Right atrium auricular region (tissue), 2 donors: ENCODE measurements at regions not wholly inside any gene's neighbourhood (a gene's known extent, or its start where the extent isn't known, plus 50 kb on each side); places are given as distances from the start of the nearest gene placed in this dataset.

Experiments used
- DNase-seq: peaks from one replicate; pipeline ENCODE4 v3.0.0-alpha.2; 2019; ENCODE audit warnings: low spot score
- H3K27ac ChIP-seq, 2 donors: fragments of 200-600 bp; sonication (generic); 1 replicate in 1 of 2; 2 replicates in 1 of 2; pipeline ENCODE4 v1.5.1; 2016 to 2019
- H3K27me3 ChIP-seq, 2 donors: fragments of 200-600 bp; sonication (generic); one replicate each; pipeline versions ENCODE4 v1.5.1 to v1.6.0; 2017 to 2019
- H3K36me3 ChIP-seq: fragments of 200-600 bp; sonication (generic); one replicate; pipeline ENCODE4 v1.5.1; 2016
- H3K4me1 ChIP-seq, 2 donors: fragments of 200-600 bp; sonication (generic); one replicate each; pipeline versions ENCODE4 v1.5.1 to v1.6.0; 2017 to 2019
- H3K4me3 ChIP-seq, 2 donors: fragments of 200-600 bp; sonication (generic); 1 replicate in 1 of 2; 2 replicates in 1 of 2; pipeline ENCODE4 v1.5.1; 2017 to 2019; ENCODE audit warnings: mild to moderate bottlenecking in 1 of 2, moderate library complexity in 1 of 2
- H3K9me3 ChIP-seq, 2 donors: fragments of 200-600 bp; sonication (generic); one replicate each; pipeline ENCODE4 v1.5.1; 2019
- CTCF ChIP-seq, 2 donors: fragments of 200-600 bp; sonication (generic); IDR thresholded peaks; one replicate each; pipeline ENCODE4 v1.5.1; 2019; ENCODE audit warnings: antibody characterized with exemption in 2 of 2

DNA sequence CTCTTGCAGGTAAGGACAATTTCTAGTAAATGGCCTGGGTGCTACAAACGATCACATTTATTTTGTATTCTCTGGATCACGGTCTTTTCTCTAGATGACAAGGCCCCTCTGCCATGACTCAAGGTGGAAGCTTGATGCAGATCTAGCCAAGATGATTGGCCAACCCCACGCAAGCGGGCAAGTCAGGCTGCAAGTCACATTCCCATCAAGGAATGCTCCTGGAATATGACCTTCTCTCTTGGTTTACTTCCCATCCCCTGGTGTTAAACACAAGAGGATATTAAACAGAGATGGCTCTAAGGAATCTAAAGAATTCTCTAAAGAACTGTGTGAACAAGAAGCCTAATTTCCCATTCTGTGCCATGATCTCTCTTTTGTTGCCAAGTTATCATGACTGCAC, 97.3 kb upstream of the SERPINE2 start:
- Histone ChIP-seq H3K27me3 (no peaks in the 10 kb centered on the region), H3K9me3 (no peaks in the 10 kb centered on the region), H3K4me3 (no peak overlapping the region), H3K4me1 (no peaks in the 10 kb centered on the region), H3K36me3 (no peaks in the 10 kb centered on the region), H3K27ac (no peak overlapping the region)
- TF ChIP-seq CTCF (IDR thresholded peaks at IDR 0.05) = no peak
- no peak for DNase-seq

- no peak for TF ChIP-seq CTCF (IDR thresholded peaks at IDR 0.05)
- no peaks in the 10 kb centered on the region for H3K4me1 ChIP-seq
- no peaks in the 10 kb centered on the region for H3K27me3 ChIP-seq
- DNase-seq = no peak
- H3K9me3 ChIP-seq = no peaks in the 10 kb centered on the region
- no peak overlapping the region for H3K4me3 ChIP-seq
- no peak overlapping the region for H3K27ac ChIP-seq
- H3K36me3 ChIP-seq = no peaks in the 10 kb centered on the region
Observed at GRCh38 chr2:224135881-224136280, 96.8 kb upstream of the SERPINE2 start.

- Histone ChIP-seq H3K27me3 (no peaks in the 10 kb centered on the region), H3K27ac (no peak overlapping the region), H3K4me3 (no peak overlapping the region), H3K36me3 (no peaks in the 10 kb centered on the region), H3K4me1 (no peaks in the 10 kb centered on the region), H3K9me3 (no peaks in the 10 kb centered on the region)
- no peak for TF ChIP-seq CTCF (IDR thresholded peaks at IDR 0.05)
- no peak for DNase-seq
Observed at GRCh38 chr2:224134003-224134734, 95.1 kb upstream of the SERPINE2 start.

GRCh38 chr2:224133387-224133786, 94.3 kb upstream of the SERPINE2 start:
- DNase-seq = no peak
- no peak for TF ChIP-seq CTCF (IDR thresholded peaks at IDR 0.05)
- Histone ChIP-seq H3K27ac (no peak overlapping the region), H3K27me3 (no peaks in the 10 kb centered on the region), H3K36me3 (no peaks in the 10 kb centered on the region), H3K9me3 (no peaks in the 10 kb centered on the region), H3K4me3 (no peak overlapping the region), H3K4me1 (no peaks in the 10 kb centered on the region)

GRCh38 chr2:224127871-224128501, 88.9 kb upstream of the SERPINE2 start:
- Histone ChIP-seq H3K4me3 (no peak overlapping the region), H3K27ac (no peak overlapping the region), H3K27me3 (no peaks in the 10 kb centered on the region), H3K36me3 (no peaks in the 10 kb centered on the region), H3K9me3 (no peaks in the 10 kb centered on the region), H3K4me1 (peaks cover 0 to 7% of the 10 kb centered on the region in 2 donors)
- TF ChIP-seq CTCF (IDR thresholded peaks at IDR 0.05) = no peak
- no peak for DNase-seq
